Prostate gland (tissue), 2 donors: ENCODE measurements at regions not wholly inside any gene's neighbourhood (a gene's known extent, or its start where the extent isn't known, plus 50 kb on each side); places are given as distances from the start of the nearest gene placed in this dataset.

Experiments
- DNase-seq: peaks from one replicate; pipeline ENCODE4 v3.0.0-alpha.2; 2019; ENCODE audit warnings: low spot score
- H3K27ac ChIP-seq, 2 donors: fragments of 200-600 bp; sonication (generic); 2 replicates each; pipeline ENCODE4 v1.5.1; 2017 to 2019
- H3K27me3 ChIP-seq: fragments of 200-600 bp; sonication (generic); replicated peaks from 2 replicates; pipeline ENCODE4 v1.5.1; 2019; ENCODE audit not compliant: insufficient read depth
- H3K36me3 ChIP-seq, 2 donors: fragments of 200-600 bp; sonication (generic); 1 replicate in 1 of 2; 2 replicates in 1 of 2; pipeline versions ENCODE4 v1.5.1 to v1.8.1; 2017 to 2019
- H3K4me1 ChIP-seq: fragments of 200-600 bp; sonication (generic); replicated peaks from 2 replicates; pipeline ENCODE4 v1.5.1; 2019
- H3K4me3 ChIP-seq, 2 donors: fragments of 200-600 bp; sonication (generic); 2 replicates each; pipeline ENCODE4 v1.5.1; 2017 to 2019
- H3K9me3 ChIP-seq: fragments of 200-600 bp; sonication (generic); 2 replicates; pipeline ENCODE4 v1.5.1; 2017
- POLR2A ChIP-seq: fragments of 450-650 bp; IDR thresholded peaks from one replicate; pipeline ENCODE4 v1.6.1; 2016; ENCODE audit warnings: antibody characterized with exemption, mild to moderate bottlenecking
- POLR2AphosphoS5 ChIP-seq: sonication (generic); formaldehyde crosslinking; IDR thresholded peaks from one replicate; pipeline ENCODE4 v1.6.1; 2017; ENCODE audit warnings: antibody characterized with exemption
- WGBS: methylation state at CpG from one replicate; pipeline ENCODE4 v1.1.5; 2018; 5-methylcytosine and 5-hydroxymethylcytosine counted together
- intact Hi-C: fragments of 100-400 bp; cut with DNase I; formaldehyde crosslinking; loops from one replicate; pipeline ENCODE4 v1.14.2; 2022
- TF ChIP-seq, protein P1 (sequence below), 4 experiments: fragments of 200-600 bp in 2 of 4; fragments of 450-650 bp in 2 of 4; sonication (generic) in 2 of 4; IDR thresholded peaks; 1 replicate in 3 of 4; 2 replicates in 1 of 4; pipeline ENCODE4 v1.5.1; 2016 to 2019; ENCODE audit warnings: antibody characterized with exemption in 4 of 4, mild to moderate bottlenecking in 2 of 4, moderate library complexity in 2 of 4

DNA sequence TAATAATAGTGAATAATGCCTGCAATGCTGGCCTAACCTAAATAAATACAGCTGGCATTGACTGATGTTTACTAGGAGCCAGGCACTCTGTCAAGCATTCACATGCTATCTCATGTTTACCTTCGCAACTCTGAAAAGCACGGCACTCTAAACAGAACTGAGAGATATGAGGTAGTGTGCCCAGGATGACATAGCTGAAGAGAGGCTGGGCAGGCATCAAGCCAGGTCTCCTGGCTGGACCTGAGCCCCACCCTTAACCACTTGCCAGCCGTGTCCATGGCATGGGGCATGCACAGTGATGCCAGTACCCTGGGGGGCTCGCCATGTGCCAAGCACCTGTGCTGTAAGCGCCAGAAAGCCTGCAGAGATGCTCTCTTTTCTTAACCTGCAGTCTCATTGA, 119.4 kb upstream of the MVB12B start:
- H3K36me3 ChIP-seq: no peaks in the 10 kb centered on the region
- no peak for DNase-seq
- H3K4me3 ChIP-seq: no peak overlapping the region
- H3K4me1 ChIP-seq: no peaks in the 10 kb centered on the region
- no peak overlapping the region for H3K27ac ChIP-seq
- H3K9me3 ChIP-seq: no peaks in the 10 kb centered on the region
- 69% methylated on average over 5 of the region's 5 CpGs for WGBS
- H3K27me3 ChIP-seq: peaks cover 2% of the 10 kb centered on the region
- intact Hi-C loops: no loop called here
- no peak for TF ChIP-seq POLR2AphosphoS5
- TF ChIP-seq, protein P1, sequence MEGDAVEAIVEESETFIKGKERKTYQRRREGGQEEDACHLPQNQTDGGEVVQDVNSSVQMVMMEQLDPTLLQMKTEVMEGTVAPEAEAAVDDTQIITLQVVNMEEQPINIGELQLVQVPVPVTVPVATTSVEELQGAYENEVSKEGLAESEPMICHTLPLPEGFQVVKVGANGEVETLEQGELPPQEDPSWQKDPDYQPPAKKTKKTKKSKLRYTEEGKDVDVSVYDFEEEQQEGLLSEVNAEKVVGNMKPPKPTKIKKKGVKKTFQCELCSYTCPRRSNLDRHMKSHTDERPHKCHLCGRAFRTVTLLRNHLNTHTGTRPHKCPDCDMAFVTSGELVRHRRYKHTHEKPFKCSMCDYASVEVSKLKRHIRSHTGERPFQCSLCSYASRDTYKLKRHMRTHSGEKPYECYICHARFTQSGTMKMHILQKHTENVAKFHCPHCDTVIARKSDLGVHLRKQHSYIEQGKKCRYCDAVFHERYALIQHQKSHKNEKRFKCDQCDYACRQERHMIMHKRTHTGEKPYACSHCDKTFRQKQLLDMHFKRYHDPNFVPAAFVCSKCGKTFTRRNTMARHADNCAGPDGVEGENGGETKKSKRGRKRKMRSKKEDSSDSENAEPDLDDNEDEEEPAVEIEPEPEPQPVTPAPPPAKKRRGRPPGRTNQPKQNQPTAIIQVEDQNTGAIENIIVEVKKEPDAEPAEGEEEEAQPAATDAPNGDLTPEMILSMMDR (IDR thresholded peaks at IDR 0.05): no peak
- TF ChIP-seq POLR2A: no peak

DNA sequence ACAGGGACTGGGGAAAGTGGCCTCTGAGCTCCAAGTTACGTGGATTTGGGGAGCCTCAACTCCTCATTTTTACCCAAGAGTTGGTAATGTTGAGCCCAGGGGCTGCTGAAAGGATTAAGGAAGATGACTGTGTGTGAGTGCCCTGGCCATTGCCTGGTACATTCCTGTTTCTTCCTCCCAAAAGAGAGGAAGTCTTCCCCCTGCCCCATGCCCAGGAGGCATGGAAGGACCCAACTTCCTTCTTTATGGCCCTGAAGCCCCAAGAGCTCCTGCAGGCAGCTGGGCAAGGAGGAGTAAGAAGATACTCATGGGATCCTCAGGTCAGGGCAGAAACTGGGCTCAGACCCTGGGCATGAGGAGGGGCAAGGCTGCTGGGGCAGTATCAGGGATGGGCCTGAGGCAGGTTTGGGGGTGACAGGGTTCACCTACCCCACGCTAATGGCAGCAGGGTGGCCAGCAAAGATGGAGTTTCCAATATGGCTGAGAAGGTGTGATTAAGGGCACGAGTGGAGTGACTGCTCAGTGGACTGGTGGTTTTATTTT, 118.3 kb upstream of the MVB12B start:
- WGBS: 83% methylated on average over 3 of the region's 3 CpGs
- Histone ChIP-seq H3K4me1 (no peaks in the 10 kb centered on the region), H3K27ac (no peak overlapping the region), H3K36me3 (no peaks in the 10 kb centered on the region), H3K9me3 (no peaks in the 10 kb centered on the region), H3K27me3 (no peaks in the 10 kb centered on the region), H3K4me3 (no peak overlapping the region)
- no peak for DNase-seq
- intact Hi-C loops: no loop called here
- no peak for TF ChIP-seq POLR2A
- TF ChIP-seq POLR2AphosphoS5: no peak
- TF ChIP-seq, protein P1 (IDR thresholded peaks at IDR 0.05): no peak

DNA sequence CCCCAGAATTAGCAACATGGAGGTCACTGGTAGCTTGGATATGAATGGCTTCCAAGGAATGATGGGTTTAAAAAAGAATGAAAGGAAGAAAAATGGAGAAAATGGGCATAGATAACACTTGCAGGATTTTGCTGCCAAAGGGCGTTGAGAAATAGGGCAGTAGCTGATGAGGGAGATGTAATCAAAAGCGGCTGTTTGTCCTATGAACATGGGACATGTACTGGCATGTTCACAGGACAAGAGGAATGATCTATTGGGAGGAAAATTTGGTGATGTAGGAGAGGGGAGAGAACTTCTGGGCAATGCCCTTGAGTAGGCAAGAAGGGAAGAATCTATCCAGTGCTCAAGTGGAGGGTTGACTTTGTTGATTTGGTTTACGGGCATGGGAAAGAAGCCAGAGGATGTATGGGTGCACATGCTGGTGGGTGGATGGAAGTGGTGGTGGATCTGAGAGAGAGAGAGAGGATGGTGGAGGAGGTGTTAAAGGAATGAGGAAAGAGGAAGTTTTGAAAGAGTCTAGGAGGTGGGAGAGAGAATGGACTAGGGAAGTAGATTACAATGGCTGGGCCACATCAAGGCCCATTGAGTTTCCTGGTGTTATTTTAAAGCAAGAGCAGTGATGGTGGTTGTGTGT, 115.1 kb upstream of the MVB12B start:
- WGBS: 56% methylated on average over 3 of the region's 3 CpGs
- Histone ChIP-seq H3K4me1 (no peaks in the 10 kb centered on the region), H3K27ac (no peak overlapping the region), H3K36me3 (no peaks in the 10 kb centered on the region), H3K9me3 (no peaks in the 10 kb centered on the region), H3K4me3 (no peak overlapping the region), H3K27me3 (no peaks in the 10 kb centered on the region)
- TF ChIP-seq POLR2AphosphoS5 (no peak), POLR2A (no peak)
- TF ChIP-seq, protein P1 (IDR thresholded peaks at IDR 0.05): no peak
- no peak for DNase-seq
- intact Hi-C loops: no loop called here

DNA sequence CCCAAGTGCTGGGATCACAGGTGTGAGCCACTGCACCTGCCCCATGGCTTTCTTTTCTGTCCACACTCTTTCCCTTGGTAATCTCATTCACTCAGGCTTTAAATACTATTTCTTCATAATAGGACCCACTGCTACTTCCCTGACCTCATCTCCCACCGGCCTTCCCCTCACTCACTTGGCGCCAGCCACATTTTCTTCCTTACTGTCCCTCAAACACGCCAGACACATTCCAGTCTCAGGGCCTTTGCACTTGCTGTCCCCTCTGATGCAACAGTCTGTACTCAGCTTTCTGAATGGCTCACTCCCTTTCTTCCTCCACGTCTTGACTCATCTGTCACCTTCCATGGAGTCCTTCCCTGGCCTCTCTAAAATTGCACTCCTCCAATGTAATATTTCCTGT, 111.1 kb upstream of the MVB12B start:
- H3K36me3 ChIP-seq: no peaks in the 10 kb centered on the region
- WGBS: 89% methylated on average over 4 of the region's 4 CpGs
- intact Hi-C loops: no loop called here

More for the DNA sequence above, 111.1 kb upstream of the MVB12B start:
- no peak for TF ChIP-seq POLR2A
- TF ChIP-seq, protein P1 (IDR thresholded peaks at IDR 0.05): no peak
- no peak for TF ChIP-seq POLR2AphosphoS5
- H3K27me3 ChIP-seq: no peaks in the 10 kb centered on the region
- DNase-seq: no peak
- no peak overlapping the region for H3K27ac ChIP-seq
- H3K4me3 ChIP-seq: no peak overlapping the region
- no peaks in the 10 kb centered on the region for H3K4me1 ChIP-seq
- no peaks in the 10 kb centered on the region for H3K9me3 ChIP-seq
